GM23338 (cell line): ENCODE measurements at regions not wholly inside any gene's neighbourhood (a gene's known extent, or its start where the extent isn't known, plus 50 kb on each side); places are given as distances from the start of the nearest gene placed in this dataset.

Experiments
- CREB1 ChIP-seq: fragments of 250-450 bp; sonication (Bioruptor Pico); IDR thresholded peaks from 2 replicates; pipeline ENCODE4 v1.5.0; 2020; ENCODE audit warnings: low read depth, mild to moderate bottlenecking, moderate library complexity
- CTCF ChIP-seq, 2 experiments: fragments of 200-600 bp in 1 of 2; sonication (generic) in 1 of 2; conservative IDR thresholded peaks; 2 replicates each; pipeline versions ENCODE4 v1.5.1 to v1.6.1; 2016 to 2017; ENCODE audit warnings: antibody characterized with exemption in 2 of 2, low read depth in 2 of 2, mild to moderate bottlenecking in 2 of 2, moderate library complexity in 1 of 2
- ETS1 ChIP-seq: IDR thresholded peaks from 2 replicates; pipeline ENCODE4 v1.6.1; 2016; ENCODE audit warnings: antibody characterized with exemption
- EZH2 ChIP-seq: fragments of 200-600 bp; sonication (generic); IDR thresholded peaks from one replicate; pipeline ENCODE4 v1.8.0; 2017; ENCODE audit warnings: antibody characterized with exemption, mild to moderate bottlenecking, low read depth; ENCODE audit not compliant: unreplicated experiment
- EZH2phosphoT487 ChIP-seq: fragments of 200-600 bp; sonication (generic); IDR thresholded peaks from one replicate; pipeline ENCODE4 v1.8.1; 2018; ENCODE audit warnings: antibody characterized with exemption; ENCODE audit not compliant: unreplicated experiment
- JUNB ChIP-seq: IDR thresholded peaks from one replicate; pipeline ENCODE4 v1.6.1; 2016; ENCODE audit warnings: antibody characterized with exemption; ENCODE audit not compliant: unreplicated experiment
- NANOG ChIP-seq: IDR thresholded peaks from 2 replicates; pipeline ENCODE4 v1.6.1; 2016; ENCODE audit warnings: antibody characterized with exemption, borderline replicate concordance
- POLR2AphosphoS5 ChIP-seq: IDR thresholded peaks from 2 replicates; pipeline ENCODE4 v1.6.1; 2016; ENCODE audit warnings: antibody characterized with exemption, low read depth
- REST ChIP-seq: IDR thresholded peaks from one replicate; pipeline ENCODE4 v1.6.1; 2018; ENCODE audit warnings: antibody characterized with exemption; ENCODE audit not compliant: unreplicated experiment
- STAT1 ChIP-seq: IDR thresholded peaks from one replicate; pipeline ENCODE4 v1.6.1; 2016; ENCODE audit warnings: antibody characterized with exemption; ENCODE audit not compliant: unreplicated experiment
- ZNF462 ChIP-seq: fragments of 250-450 bp; sonication (Bioruptor Pico); IDR thresholded peaks from 2 replicates; pipeline ENCODE4 v1.5.0; 2020; ENCODE audit warnings: mild to moderate bottlenecking, moderate library complexity

GRCh38 chr6:12476484-12476883 lies 186.3 kb downstream of the EDN1 start:
- TF ChIP-seq POLR2AphosphoS5 (no peak), ZNF462 (no peak), CTCF (conservative IDR thresholded peaks at IDR 0.05; ENCODE audit: low read depth in 2 of 2) (no peak), CREB1 (CRISPR knock-in tag) (no peak), EZH2 (no peak), NANOG (no peak), JUNB (no peak), STAT1 (no peak), REST (no peak), EZH2phosphoT487 (no peak), ETS1 (no peak)
